Activated CD4-positive, alpha-beta T cell treated with anti-CD3 and anti-CD28 coated beads for 36 hours (primary cell): ENCODE measurements at regions not wholly inside any gene's neighbourhood (a gene's known extent, or its start where the extent isn't known, plus 50 kb on each side); places are given as distances from the start of the nearest gene placed in this dataset.

Source experiments
- ATAC-seq: fragments of 200-7000 bp; cut with Tn5 transposase; one replicate; pipeline ENCODE4 v1.10.0; 2021; ENCODE audit warnings: mild to moderate bottlenecking, moderate library complexity
- CTCF ChIA-PET: fragments of 350-600 bp; sonication (Branson Sonifier 250); formaldehyde crosslinking; loops from one replicate; lab custom pipeline; 2021; ENCODE audit warnings: antibody characterized with exemption; lab: Charles Lee
- POLR2A ChIA-PET: fragments of 350-600 bp; sonication (Branson Sonifier 250); formaldehyde crosslinking; loops from one replicate; lab custom pipeline; 2021; ENCODE audit warnings: antibody characterized with exemption, inconsistent platforms; lab: Charles Lee
- DNase-seq: peaks from one replicate; pipeline ENCODE4 v3.0.0-alpha.2; 2020
- H3K27ac Mint-ChIP-seq: one replicate; pipeline ENCODE4 v1.8.0; 2021; ENCODE audit warnings: mixed read lengths
- H3K27me3 Mint-ChIP-seq: one replicate; pipeline ENCODE4 v1.8.0; 2021; ENCODE audit warnings: mixed read lengths
- H3K36me3 Mint-ChIP-seq: one replicate; pipeline ENCODE4 v1.8.0; 2021; ENCODE audit warnings: low read depth, mixed read lengths
- H3K4me1 Mint-ChIP-seq: one replicate; pipeline ENCODE4 v1.8.0; 2021; ENCODE audit warnings: mixed read lengths
- H3K4me3 Mint-ChIP-seq: one replicate; pipeline ENCODE4 v1.8.0; 2021; ENCODE audit warnings: mild to moderate bottlenecking, moderate library complexity, mixed read lengths
- H3K9me3 Mint-ChIP-seq: one replicate; pipeline ENCODE4 v1.8.0; 2021; ENCODE audit warnings: low read depth, mixed read lengths
- intact Hi-C, 2 experiments: fragments of 100-400 bp; cut with DNase I in 1 of 2; cut with micrococcal nuclease in 1 of 2; formaldehyde crosslinking; loops; one replicate each; pipeline versions ENCODE4 v1.14.2 to v1.15.1; 2022 to 2024; cut with DNase I, micrococcal nuclease

DNA sequence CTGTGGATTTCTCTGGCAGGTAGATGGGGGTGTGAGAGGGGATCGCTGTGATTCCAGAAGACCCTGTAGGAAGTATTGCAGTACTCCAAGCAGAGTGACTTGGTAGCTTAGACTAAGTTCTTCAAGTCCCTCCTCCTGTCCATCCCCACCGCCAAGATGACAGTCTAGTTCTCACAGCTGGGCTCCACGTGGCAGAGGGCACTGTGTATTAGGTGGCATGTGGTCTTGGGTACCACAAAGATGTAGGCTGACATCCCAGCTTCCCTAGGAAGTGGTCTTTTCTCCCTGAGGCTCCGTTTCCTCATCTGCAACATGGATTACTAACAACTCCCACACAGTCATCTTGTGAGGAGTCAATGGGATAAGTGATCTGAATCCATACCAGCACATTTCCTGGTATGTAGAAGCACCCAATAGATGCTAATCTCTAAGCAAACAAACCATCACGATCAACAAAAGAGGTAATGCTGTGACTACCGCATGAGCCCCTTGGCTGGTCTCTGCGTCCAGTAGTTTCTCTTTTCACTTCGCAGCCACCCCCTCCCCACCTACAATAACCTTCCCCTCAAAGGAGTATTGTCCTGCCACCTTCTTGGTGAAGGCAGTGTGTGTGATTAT, 349.1 kb upstream of the EEF2KMT start:
- Mint-ChIP-seq H3K9me3 (no peaks in the 10 kb centered on the region), H3K27ac (no peak overlapping the region), H3K27me3 (peaks cover 5% of the 10 kb centered on the region), H3K4me3 (no peak overlapping the region), H3K4me1 (no peaks in the 10 kb centered on the region), H3K36me3 (no peaks in the 10 kb centered on the region)
- DNase-seq = no peak
- CTCF ChIA-PET = no interaction called here
- intact Hi-C loops = no loop called here
- POLR2A ChIA-PET = no interaction called here
- ATAC-seq = no peak

DNA sequence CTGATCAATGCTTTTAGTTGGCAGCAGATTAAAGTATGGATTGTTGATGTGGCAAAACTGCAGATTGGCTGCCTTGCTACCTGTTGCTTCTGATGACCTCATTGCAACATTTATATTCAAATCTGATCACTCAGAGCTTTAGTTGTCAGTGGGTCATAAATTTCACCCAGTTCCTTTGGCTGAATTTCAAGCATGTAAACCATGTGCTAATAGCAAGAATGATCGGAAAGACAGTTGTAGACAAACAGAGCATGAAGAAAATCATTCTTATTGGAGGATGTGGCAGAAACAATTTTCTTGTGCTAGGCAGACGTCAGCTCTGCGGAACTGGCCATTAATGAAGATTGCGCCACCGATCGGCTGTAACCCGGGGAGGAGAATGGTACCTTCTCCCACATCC, 346.6 kb upstream of the EEF2KMT start:
- intact Hi-C loops = no loop called here
- ATAC-seq (no peak), DNase-seq (no peak)
- ChIA-PET POLR2A (no interaction called here), CTCF (no interaction called here)
- peaks cover 6% of the 10 kb centered on the region for H3K9me3 Mint-ChIP-seq
- H3K4me1 Mint-ChIP-seq = no peaks in the 10 kb centered on the region
- H3K27me3 Mint-ChIP-seq = peaks cover 5% of the 10 kb centered on the region
- H3K27ac Mint-ChIP-seq = no peak overlapping the region
- no peak overlapping the region for H3K4me3 Mint-ChIP-seq
- no peaks in the 10 kb centered on the region for H3K36me3 Mint-ChIP-seq

DNA sequence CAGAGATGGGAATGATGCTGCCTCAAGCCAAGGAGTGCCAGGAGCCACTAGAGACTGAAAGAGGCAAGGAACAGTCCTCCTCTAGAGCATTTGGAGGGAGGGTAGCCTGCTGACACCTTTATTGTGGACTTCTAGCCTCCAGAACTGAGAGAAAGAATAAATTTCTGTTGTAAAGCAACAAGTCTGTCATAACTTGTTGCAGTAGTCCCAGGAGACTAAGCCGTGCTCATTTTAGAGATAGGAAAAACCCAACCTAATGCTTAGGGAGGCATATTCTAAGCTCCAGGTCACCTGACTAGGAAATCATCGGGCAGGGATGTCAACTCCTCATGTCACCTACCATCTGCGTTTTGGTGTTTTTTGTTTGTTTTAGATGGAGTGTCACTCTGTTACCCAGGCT, 345.4 kb upstream of the EEF2KMT start:
- POLR2A ChIA-PET = no interaction called here
- H3K27me3 Mint-ChIP-seq = peaks cover 4% of the 10 kb centered on the region
- H3K9me3 Mint-ChIP-seq = peaks cover 11% of the 10 kb centered on the region
- H3K4me3 Mint-ChIP-seq = no peak overlapping the region
- CTCF ChIA-PET = no interaction called here
- H3K36me3 Mint-ChIP-seq = no peaks in the 10 kb centered on the region
- ATAC-seq (no peak), DNase-seq (no peak)
- intact Hi-C loops = no loop called here
- H3K27ac Mint-ChIP-seq = no peak overlapping the region
- no peaks in the 10 kb centered on the region for H3K4me1 Mint-ChIP-seq

DNA sequence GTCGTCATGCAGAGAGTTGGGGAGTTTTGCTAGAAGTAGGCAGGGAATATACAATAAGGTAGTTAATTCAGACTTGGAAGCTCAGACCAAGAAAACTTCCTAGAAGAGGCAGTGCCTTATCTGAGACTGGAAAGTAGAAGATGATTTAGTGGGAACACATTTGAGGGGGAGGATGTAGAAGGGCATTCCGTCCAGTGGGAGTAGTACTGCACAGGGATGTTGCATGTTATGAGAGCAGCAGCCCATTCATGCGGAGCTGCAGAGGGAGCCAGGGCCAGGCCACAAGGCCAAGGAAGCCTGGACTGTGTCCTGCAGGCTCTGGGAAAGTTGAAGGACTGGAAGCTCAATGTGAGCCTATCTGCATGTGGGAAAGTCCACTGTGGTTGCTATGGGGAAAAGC, 344.5 kb upstream of the EEF2KMT start:
- no peak for DNase-seq
- H3K27me3 Mint-ChIP-seq = no peaks in the 10 kb centered on the region
- no peak for ATAC-seq
- no peak overlapping the region for H3K27ac Mint-ChIP-seq
- no peaks in the 10 kb centered on the region for H3K4me1 Mint-ChIP-seq
- H3K4me3 Mint-ChIP-seq = no peak overlapping the region
- ChIA-PET POLR2A (no interaction called here), CTCF (no interaction called here)
- H3K36me3 Mint-ChIP-seq = no peaks in the 10 kb centered on the region
- peaks cover 11% of the 10 kb centered on the region for H3K9me3 Mint-ChIP-seq
- intact Hi-C loops = no loop called here

DNA sequence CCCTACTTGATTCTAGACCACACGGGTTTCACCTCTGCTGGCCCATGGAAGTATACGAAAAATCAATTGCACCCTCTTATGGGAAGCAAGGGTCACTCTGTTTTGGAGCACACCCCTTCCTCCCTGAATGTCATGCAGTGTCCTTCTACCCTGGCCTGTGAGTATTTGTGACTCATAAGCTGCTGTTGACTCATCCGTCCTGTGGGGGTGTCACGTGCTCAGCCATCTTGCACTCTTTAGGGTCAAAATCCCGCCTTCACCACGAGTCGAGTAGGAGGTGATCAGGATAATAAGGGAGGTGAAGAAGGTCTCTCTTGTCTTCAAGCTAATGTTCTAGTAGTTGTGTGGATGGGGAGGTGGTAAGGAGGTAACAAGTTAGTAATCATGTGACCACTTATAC, 341.0 kb upstream of the EEF2KMT start:
- Mint-ChIP-seq H3K4me3 (no peak overlapping the region), H3K27me3 (no peaks in the 10 kb centered on the region), H3K9me3 (peaks cover 11% of the 10 kb centered on the region), H3K36me3 (no peaks in the 10 kb centered on the region), H3K27ac (no peak overlapping the region), H3K4me1 (no peaks in the 10 kb centered on the region)
- DNase-seq = no peak
- ATAC-seq = no peak
- intact Hi-C loops = no loop called here
- ChIA-PET POLR2A (no interaction called here), CTCF (no interaction called here)

DNA sequence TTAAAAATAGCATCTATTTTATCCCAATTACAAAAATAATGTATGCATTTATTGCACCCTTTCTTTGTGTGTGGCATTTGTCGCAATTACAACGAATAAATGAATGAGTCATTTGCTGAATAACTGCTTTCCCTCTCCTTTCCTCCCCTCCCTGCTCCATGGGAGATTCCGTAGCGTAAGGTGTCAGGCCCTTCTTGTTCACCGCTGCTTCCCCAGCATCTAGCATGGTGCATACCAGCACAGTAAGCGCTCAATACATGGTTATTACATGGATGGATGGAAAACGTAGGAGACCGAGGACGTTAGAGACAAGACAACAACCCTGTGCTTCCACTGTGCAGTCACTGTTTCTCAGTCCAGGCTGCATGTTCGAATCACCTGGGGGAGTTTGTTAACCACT, 336.0 kb upstream of the EEF2KMT start:
- Mint-ChIP-seq H3K4me1 (no peaks in the 10 kb centered on the region), H3K4me3 (no peak overlapping the region), H3K36me3 (no peaks in the 10 kb centered on the region), H3K27ac (no peak overlapping the region), H3K27me3 (no peaks in the 10 kb centered on the region), H3K9me3 (peaks cover under 1% of the 10 kb centered on the region)
- ATAC-seq = no peak
- ChIA-PET POLR2A (no interaction called here), CTCF (no interaction called here)
- DNase-seq = no peak
- intact Hi-C loops = no loop called here

DNA sequence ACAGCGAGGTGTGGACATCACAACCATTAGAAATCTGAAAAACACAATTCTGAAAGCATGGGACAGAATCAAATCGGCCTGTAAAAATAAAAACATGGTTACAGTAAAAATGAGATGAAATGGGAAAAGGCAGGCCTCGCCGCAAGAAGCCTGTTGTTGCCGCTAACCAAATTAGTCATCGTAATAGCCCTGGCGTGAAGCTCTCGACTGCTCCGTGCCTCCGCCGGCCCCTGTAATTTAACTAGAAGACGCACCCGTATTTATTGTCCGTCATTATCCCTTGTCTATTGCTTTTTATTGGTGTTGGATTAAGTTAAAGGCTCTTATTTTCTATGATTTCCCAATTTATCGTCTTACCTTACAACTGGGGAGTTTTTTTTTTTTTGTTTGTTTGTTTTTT, 334.6 kb upstream of the EEF2KMT start:
- POLR2A ChIA-PET = no interaction called here

DNA sequence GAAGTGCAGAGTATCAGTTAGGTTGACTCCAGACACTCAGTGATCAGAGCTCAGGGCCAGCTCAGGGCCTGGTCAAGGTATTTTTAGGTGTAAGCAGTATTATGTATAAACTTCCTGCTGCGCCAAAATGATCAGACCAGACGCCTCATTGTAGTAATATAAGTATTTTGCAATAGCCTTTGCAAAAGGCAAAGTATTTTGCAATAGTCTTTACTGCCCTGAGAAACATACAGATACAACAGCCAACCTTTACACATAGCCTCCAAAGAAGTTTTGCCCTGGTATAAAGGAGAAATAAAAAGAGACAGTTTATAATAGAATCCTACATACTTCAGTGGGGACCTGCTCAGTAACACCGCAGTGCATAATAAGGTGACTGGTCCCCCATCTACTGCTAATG, 333.0 kb upstream of the EEF2KMT start:
- Mint-ChIP-seq H3K36me3 (no peaks in the 10 kb centered on the region), H3K9me3 (no peaks in the 10 kb centered on the region), H3K4me1 (no peaks in the 10 kb centered on the region), H3K27ac (no peak overlapping the region), H3K4me3 (no peak overlapping the region), H3K27me3 (peaks cover 2% of the 10 kb centered on the region)
- intact Hi-C loops = no loop called here
- DNase-seq (no peak), ATAC-seq (no peak)
- ChIA-PET CTCF (no interaction called here), POLR2A (no interaction called here)

More for the DNA sequence above, 334.6 kb upstream of the EEF2KMT start:
- H3K4me1 Mint-ChIP-seq = no peaks in the 10 kb centered on the region
- H3K4me3 Mint-ChIP-seq = no peak overlapping the region
- no peaks in the 10 kb centered on the region for H3K9me3 Mint-ChIP-seq
- no peaks in the 10 kb centered on the region for H3K27me3 Mint-ChIP-seq
- no peak overlapping the region for H3K27ac Mint-ChIP-seq
- ATAC-seq (no peak), DNase-seq (no peak)
- H3K36me3 Mint-ChIP-seq = no peaks in the 10 kb centered on the region
- CTCF ChIA-PET = no interaction called here
- intact Hi-C loops = no loop called here

DNA sequence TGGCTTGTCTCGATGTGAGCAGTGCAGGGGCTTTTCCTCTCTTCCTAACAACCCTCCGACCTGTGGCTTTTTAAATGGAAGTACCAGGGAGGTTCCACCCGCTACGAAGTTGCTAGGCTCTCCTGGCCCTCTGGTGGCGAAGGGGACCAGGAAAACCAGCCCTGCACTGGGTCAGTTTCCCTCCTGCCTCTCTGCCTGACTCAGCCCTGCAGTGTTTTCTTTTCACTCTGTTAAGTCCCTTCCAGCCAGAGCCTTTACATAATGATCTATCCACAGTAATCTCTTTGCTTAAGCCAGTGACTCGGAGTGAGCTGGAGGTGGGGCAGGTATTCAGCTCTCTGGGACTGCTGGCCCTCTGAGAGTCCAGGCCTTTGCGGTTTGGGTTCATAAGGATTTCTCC, 331.3 kb upstream of the EEF2KMT start:
- Mint-ChIP-seq H3K4me1 (no peaks in the 10 kb centered on the region), H3K9me3 (no peaks in the 10 kb centered on the region), H3K4me3 (no peak overlapping the region), H3K36me3 (no peaks in the 10 kb centered on the region), H3K27me3 (peaks cover 2% of the 10 kb centered on the region), H3K27ac (no peak overlapping the region)
- intact Hi-C loops = no loop called here
- DNase-seq = no peak
- no peak for ATAC-seq
- CTCF ChIA-PET = no interaction called here
- POLR2A ChIA-PET = no interaction called here

DNA sequence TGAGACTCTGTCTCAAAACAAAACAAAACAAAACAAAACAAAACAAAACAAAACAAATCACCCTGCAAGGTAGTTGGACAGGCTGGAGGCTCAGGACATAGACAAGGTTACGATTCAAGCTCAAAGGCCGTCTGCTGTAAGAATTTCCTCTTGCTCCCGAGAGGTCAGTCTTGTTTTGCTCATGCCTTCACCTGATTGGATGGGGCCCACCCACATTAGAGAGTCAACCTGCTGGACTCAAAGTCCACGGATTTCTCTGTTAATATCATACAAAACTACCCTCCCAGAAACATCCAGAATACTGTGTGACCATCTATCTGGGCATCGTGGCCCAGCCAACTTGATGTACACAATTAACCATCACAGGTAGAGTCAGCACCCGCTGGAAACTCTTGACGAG, 330.0 kb upstream of the EEF2KMT start:
- Mint-ChIP-seq H3K9me3 (no peaks in the 10 kb centered on the region), H3K4me3 (no peak overlapping the region), H3K27me3 (peaks cover 2% of the 10 kb centered on the region), H3K27ac (no peak overlapping the region), H3K4me1 (no peaks in the 10 kb centered on the region), H3K36me3 (no peaks in the 10 kb centered on the region)
- intact Hi-C loops = no loop called here
- ATAC-seq = no peak
- ChIA-PET POLR2A (interaction anchor here (0.7 kb wide), 1 partner anchor 18 kb away, joined by 6 read pairs; no protein-coding TSS in a partner anchor), CTCF (no interaction called here)
- no peak for DNase-seq

DNA sequence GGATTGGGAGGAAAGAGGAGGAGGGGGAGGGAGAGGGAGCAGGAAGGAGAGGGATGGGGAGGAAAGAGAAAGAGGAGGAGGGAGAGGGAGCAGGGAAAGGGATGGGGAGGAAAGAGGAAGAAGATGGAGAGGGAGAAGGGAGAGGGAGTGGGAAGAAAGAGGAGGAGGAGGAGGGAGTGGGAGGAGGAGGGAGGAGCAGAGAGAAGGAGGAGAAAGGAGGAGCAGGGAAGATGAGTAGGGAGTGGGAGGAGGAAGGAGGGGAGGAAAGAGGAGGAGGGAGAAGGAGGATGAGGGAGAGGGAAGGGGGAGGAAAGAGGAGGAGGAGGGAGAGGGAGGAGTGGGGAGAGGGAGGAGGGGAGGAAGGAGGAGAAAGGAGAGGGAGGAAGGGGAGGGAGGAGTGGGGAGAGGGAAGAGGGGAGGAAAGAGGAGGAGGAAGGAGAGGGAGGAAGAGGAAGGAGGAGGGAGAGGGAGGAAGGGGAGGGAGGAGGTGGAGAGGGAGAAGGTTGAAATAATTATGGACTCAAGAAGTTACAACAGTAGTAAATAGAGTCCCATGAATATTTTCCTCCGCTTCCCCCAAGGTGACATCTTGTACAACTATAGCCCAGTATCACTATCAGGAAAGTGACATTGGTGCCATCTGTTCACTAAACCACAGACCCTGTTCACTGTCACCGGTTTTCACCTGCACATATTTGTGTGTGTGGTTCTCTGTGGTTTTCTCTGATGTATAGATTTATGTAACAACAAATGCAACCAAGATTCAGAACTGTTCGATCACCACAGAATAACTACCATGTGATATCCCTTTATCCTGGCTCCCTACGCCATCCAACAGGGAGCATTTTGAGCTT, 325.3 kb upstream of the EEF2KMT start:
- no peaks in the 10 kb centered on the region for H3K9me3 Mint-ChIP-seq
- no peak overlapping the region for H3K27ac Mint-ChIP-seq
- peaks cover 2% of the 10 kb centered on the region for H3K27me3 Mint-ChIP-seq
- H3K4me1 Mint-ChIP-seq = no peaks in the 10 kb centered on the region
- POLR2A ChIA-PET = no interaction called here
- intact Hi-C loops = no loop called here
- no peak for DNase-seq
- no peak for ATAC-seq
- CTCF ChIA-PET = interaction anchor here (0.6 kb wide), 1 partner anchor 8 kb away, joined by 3 read pairs; no protein-coding TSS in a partner anchor
- H3K4me3 Mint-ChIP-seq = no peak overlapping the region
- no peaks in the 10 kb centered on the region for H3K36me3 Mint-ChIP-seq

DNA sequence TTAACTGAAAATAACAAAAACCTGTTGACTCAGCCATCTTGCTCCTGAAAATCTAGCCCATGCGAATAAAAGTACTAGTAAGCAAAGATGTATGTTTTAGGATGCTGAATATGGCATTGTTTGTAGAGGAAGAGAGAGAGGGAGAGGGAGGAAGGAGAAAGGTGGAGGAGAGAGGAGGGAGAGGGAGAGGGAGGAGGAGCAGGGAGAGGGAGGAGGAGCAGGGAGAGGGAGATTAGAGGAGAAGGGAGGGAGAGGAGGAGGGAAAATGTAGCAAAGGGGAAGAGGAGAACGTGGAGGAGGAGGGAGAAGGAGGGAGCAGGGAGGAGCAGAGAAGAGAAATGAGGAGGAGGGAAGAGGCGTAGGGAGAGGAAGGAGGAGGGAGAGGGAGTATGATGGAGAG, 324.5 kb upstream of the EEF2KMT start:
- POLR2A ChIA-PET = no interaction called here
- CTCF ChIA-PET = no interaction called here
- Mint-ChIP-seq H3K4me1 (no peaks in the 10 kb centered on the region), H3K27ac (no peak overlapping the region), H3K36me3 (no peaks in the 10 kb centered on the region), H3K4me3 (no peak overlapping the region), H3K27me3 (peaks cover 2% of the 10 kb centered on the region), H3K9me3 (no peaks in the 10 kb centered on the region)
- DNase-seq (no peak), ATAC-seq (no peak)
- intact Hi-C loops = no loop called here
